ENCODE measurements at regions not wholly inside any gene's neighbourhood (a gene's known extent, or its start where the extent isn't known, plus 50 kb on each side); places are given as distances from the start of the nearest gene placed in this dataset.

- no peak for TF ChIP-seq CTCF (IDR thresholded peaks at IDR 0.05; ENCODE audit: borderline replicate concordance, extremely low read depth, low read length, poor library complexity, severe bottlenecking)
- no peak for TF ChIP-seq EZH2 (IDR thresholded peaks at IDR 0.05; ENCODE audit: borderline replicate concordance, low read depth, low read length, severe bottlenecking)
Observed at GRCh38 chr13:50195045-50195444, 179.8 kb downstream of the KCNRG start.
